ENCODE measurements at regions not wholly inside any gene's neighbourhood (a gene's known extent, or its start where the extent isn't known, plus 50 kb on each side); places are given as distances from the start of the nearest gene placed in this dataset.

- TF ChIP-seq CTCF (IDR thresholded peaks at IDR 0.05) (no peak), POLR2A (IDR thresholded peaks at IDR 0.05) (no peak), POLR2AphosphoS5 (IDR thresholded peaks at IDR 0.05; ENCODE audit: insufficient read depth in 1 of 2, low read depth in 1 of 2) (no peak)
Observed at GRCh38 chr2:200255549-200255948, 50.9 kb upstream of the SPATS2L start.
